H1 (cell line): ENCODE measurements at regions not wholly inside any gene's neighbourhood (a gene's known extent, or its start where the extent isn't known, plus 50 kb on each side); places are given as distances from the start of the nearest gene placed in this dataset.

Source experiments
- CHD7 ChIP-seq: fragments of 300-600 bp; sonication (generic); IDR thresholded peaks from 2 replicates; pipeline ENCODE4 v1.7.1; 2012; ENCODE audit warnings: low read length, moderate library complexity, mild to moderate bottlenecking, inconsistent platforms; ENCODE audit not compliant: insufficient replicate concordance

- TF ChIP-seq CHD7, result peak; percentile 22
Observed at GRCh38 chr12:70069221-70070105, 173.8 kb upstream of the CNOT2 start (continued).
